ENCODE measurements at regions not wholly inside any gene's neighbourhood (a gene's known extent, or its start where the extent isn't known, plus 50 kb on each side); places are given as distances from the start of the nearest gene placed in this dataset.

DNA sequence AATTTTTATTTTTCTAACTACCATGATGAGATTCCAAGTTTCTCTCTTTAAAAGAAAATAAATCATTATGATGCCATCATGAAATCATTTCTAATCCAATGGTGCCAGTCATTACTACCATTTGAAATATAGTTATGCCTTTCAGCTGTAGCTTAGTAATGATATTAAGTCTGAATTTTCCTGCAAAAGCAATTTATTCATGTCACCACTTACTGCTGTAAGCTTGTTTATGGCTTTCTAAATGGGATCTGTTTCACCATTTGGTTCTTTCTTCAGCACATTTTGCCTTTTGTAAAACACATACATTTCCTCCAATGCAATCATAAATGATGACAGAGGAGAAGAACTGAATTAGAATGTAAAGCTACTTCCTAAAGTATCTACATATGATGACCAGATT is 130.5 kb downstream of the SEM1 start:
- H3K4me2 ChIP-seq, result no peak overlapping the region
- no peaks in the 10 kb centered on the region for H3K27me3 ChIP-seq (ENCODE audit: insufficient read depth, low read depth)
- H3K27ac ChIP-seq, result no peak overlapping the region
- H4K20me1 ChIP-seq (ENCODE audit: insufficient read depth), result no peaks in the 10 kb centered on the region
- no peak overlapping the region for H3K9ac ChIP-seq
- no peak overlapping the region for H2AFZ ChIP-seq (ENCODE audit: low read depth)
- H3K36me3 ChIP-seq (ENCODE audit: insufficient read depth), result no peaks in the 10 kb centered on the region
- H3K4me3 ChIP-seq (IDR thresholded peaks at IDR 0.05; ENCODE audit: insufficient read depth, low read depth, low read length), result no peak overlapping the region
- TF ChIP-seq, protein P1, sequence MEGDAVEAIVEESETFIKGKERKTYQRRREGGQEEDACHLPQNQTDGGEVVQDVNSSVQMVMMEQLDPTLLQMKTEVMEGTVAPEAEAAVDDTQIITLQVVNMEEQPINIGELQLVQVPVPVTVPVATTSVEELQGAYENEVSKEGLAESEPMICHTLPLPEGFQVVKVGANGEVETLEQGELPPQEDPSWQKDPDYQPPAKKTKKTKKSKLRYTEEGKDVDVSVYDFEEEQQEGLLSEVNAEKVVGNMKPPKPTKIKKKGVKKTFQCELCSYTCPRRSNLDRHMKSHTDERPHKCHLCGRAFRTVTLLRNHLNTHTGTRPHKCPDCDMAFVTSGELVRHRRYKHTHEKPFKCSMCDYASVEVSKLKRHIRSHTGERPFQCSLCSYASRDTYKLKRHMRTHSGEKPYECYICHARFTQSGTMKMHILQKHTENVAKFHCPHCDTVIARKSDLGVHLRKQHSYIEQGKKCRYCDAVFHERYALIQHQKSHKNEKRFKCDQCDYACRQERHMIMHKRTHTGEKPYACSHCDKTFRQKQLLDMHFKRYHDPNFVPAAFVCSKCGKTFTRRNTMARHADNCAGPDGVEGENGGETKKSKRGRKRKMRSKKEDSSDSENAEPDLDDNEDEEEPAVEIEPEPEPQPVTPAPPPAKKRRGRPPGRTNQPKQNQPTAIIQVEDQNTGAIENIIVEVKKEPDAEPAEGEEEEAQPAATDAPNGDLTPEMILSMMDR (conservative IDR thresholded peaks at IDR 0.05; ENCODE audit: low read depth, low read length), result no peak
- H3K4me1 ChIP-seq (ENCODE audit: low read depth, poor library complexity, severe bottlenecking), result no peaks in the 10 kb centered on the region
- H3K79me2 ChIP-seq (ENCODE audit: insufficient read depth, low read depth), result no peaks in the 10 kb centered on the region

DNA sequence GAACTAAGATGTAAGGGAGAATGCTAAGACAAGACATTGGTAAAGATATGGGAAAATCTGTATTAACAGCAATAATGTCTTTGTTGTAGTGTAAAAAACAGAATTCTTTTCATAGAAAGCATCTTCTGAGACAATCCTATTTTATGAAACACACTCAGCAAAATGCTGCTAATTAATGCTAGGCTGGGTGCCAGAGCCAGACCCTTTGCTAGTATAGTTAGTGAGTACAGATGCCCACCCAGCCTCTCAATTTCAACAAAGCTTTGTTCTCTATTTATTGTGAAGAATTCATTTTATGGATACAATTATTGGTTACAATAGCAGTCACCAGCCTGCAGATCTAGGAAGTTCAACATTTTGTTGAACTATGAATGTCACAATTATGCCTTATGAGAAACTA is 131.0 kb downstream of the SEM1 start:
- Histone ChIP-seq H3K4me2 (no peak overlapping the region), H3K4me1 (ENCODE audit: low read depth, poor library complexity, severe bottlenecking) (no peaks in the 10 kb centered on the region), H3K27ac (no peak overlapping the region), H3K27me3 (ENCODE audit: insufficient read depth, low read depth) (no peaks in the 10 kb centered on the region), H2AFZ (ENCODE audit: low read depth) (no peak overlapping the region), H3K79me2 (ENCODE audit: insufficient read depth, low read depth) (no peaks in the 10 kb centered on the region), H3K4me3 (IDR thresholded peaks at IDR 0.05; ENCODE audit: insufficient read depth, low read depth, low read length) (no peak overlapping the region), H3K36me3 (ENCODE audit: insufficient read depth) (no peaks in the 10 kb centered on the region), H4K20me1 (ENCODE audit: insufficient read depth) (no peaks in the 10 kb centered on the region), H3K9ac (no peak overlapping the region)
- TF ChIP-seq, protein P1 (conservative IDR thresholded peaks at IDR 0.05; ENCODE audit: low read depth, low read length), result no peak

DNA sequence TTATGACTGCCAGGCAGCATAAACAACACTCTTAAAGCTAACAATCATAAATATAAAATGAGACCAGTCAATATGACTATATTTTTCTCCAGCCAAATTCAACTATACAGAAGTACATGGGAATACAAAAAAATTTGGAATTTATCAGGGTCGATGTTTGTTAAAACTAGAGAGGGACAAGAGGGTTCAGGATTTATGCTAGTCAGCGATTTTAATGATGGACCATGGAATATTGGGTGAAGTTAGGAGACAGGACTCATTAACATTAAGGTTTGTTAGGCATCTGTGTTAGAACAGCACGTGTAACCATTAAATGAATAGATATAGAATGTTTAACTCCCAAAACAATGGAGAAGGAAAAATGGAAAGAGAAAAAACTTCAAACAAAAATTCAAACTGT is 146.2 kb downstream of the SEM1 start:
- Histone ChIP-seq H3K4me2 (no peak overlapping the region), H3K79me2 (ENCODE audit: insufficient read depth, low read depth) (no peaks in the 10 kb centered on the region), H4K20me1 (ENCODE audit: insufficient read depth) (no peaks in the 10 kb centered on the region), H3K4me1 (ENCODE audit: low read depth, poor library complexity, severe bottlenecking) (no peaks in the 10 kb centered on the region), H3K9ac (no peak overlapping the region), H3K36me3 (ENCODE audit: insufficient read depth) (no peaks in the 10 kb centered on the region), H3K4me3 (IDR thresholded peaks at IDR 0.05; ENCODE audit: insufficient read depth, low read depth, low read length) (no peak overlapping the region), H3K27ac (no peak overlapping the region), H2AFZ (ENCODE audit: low read depth) (no peak overlapping the region), H3K27me3 (ENCODE audit: insufficient read depth, low read depth) (no peaks in the 10 kb centered on the region)
- TF ChIP-seq, protein P1 (conservative IDR thresholded peaks at IDR 0.05; ENCODE audit: low read depth, low read length), result no peak

DNA sequence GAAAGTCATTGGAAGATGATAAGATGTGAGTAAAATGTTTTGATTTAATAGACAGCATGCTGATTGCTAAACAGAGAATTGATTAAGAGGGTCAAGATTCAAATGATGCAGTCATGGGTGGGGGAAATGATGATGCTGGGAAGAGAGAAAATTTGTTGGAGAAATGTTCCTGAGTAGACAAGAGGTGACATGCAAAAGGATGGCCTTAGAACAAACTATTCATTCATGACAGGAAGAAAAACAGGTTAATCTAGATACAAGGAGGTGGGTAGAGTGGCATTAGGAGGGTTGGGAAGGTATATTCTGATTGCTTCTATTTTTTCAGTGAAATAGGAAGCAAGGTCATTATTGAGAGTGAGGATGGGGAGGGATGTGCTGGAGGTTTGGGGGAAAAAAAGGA is 146.7 kb downstream of the SEM1 start:
- no peaks in the 10 kb centered on the region for H3K27me3 ChIP-seq (ENCODE audit: insufficient read depth, low read depth)
- H3K36me3 ChIP-seq (ENCODE audit: insufficient read depth), result no peaks in the 10 kb centered on the region
- no peak overlapping the region for H3K27ac ChIP-seq
- no peak overlapping the region for H3K4me2 ChIP-seq
- TF ChIP-seq, protein P1 (conservative IDR thresholded peaks at IDR 0.05; ENCODE audit: low read depth, low read length), result no peak
- no peaks in the 10 kb centered on the region for H3K79me2 ChIP-seq (ENCODE audit: insufficient read depth, low read depth)
- H2AFZ ChIP-seq (ENCODE audit: low read depth), result no peak overlapping the region
- no peaks in the 10 kb centered on the region for H4K20me1 ChIP-seq (ENCODE audit: insufficient read depth)
- no peaks in the 10 kb centered on the region for H3K4me1 ChIP-seq (ENCODE audit: low read depth, poor library complexity, severe bottlenecking)
- H3K4me3 ChIP-seq (IDR thresholded peaks at IDR 0.05; ENCODE audit: insufficient read depth, low read depth, low read length), result no peak overlapping the region
- no peak overlapping the region for H3K9ac ChIP-seq

DNA sequence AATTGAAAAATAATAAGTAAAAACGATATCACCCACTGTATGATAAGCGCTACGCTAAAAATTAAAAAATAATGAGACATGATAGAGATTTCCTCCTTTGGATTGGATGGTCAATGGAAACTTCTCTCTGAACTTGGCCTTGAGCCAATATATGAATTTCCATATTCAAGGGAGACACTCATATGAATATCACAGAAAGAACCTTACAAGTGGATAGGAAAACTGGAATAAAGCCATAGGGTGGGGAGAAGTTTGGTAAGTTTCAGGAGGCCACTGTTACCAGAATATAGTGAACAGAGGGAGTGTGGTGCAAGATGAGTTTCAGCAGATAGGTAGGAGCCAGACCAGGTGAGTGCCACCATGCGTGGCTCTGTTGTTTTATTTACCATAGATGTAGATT is 147.2 kb downstream of the SEM1 start:
- TF ChIP-seq, protein P1 (conservative IDR thresholded peaks at IDR 0.05; ENCODE audit: low read depth, low read length), result no peak
- H3K9ac ChIP-seq, result no peak overlapping the region

More for the DNA sequence above, 147.2 kb downstream of the SEM1 start:
- Histone ChIP-seq H3K4me3 (IDR thresholded peaks at IDR 0.05; ENCODE audit: insufficient read depth, low read depth, low read length) (no peak overlapping the region), H3K79me2 (ENCODE audit: insufficient read depth, low read depth) (no peaks in the 10 kb centered on the region), H2AFZ (ENCODE audit: low read depth) (no peak overlapping the region), H3K4me1 (ENCODE audit: low read depth, poor library complexity, severe bottlenecking) (no peaks in the 10 kb centered on the region), H3K27ac (no peak overlapping the region), H4K20me1 (ENCODE audit: insufficient read depth) (no peaks in the 10 kb centered on the region), H3K4me2 (no peak overlapping the region), H3K36me3 (ENCODE audit: insufficient read depth) (no peaks in the 10 kb centered on the region), H3K27me3 (ENCODE audit: insufficient read depth, low read depth) (no peaks in the 10 kb centered on the region)

Measured in KMS-11 (cell line).